Cardiac muscle cell (in vitro differentiated cells and primary cell): ENCODE measurements at regions not wholly inside any gene's neighbourhood (a gene's known extent, or its start where the extent isn't known, plus 50 kb on each side); places are given as distances from the start of the nearest gene placed in this dataset.

Source experiments
- DNase-seq, 2 donors: peaks; one replicate each; pipeline versions ENCODE4 v3.0.0 to v3.0.0-alpha.2; 2010 to 2017; ENCODE audit warnings: low read depth in 1 of 2, low spot score in 1 of 2
- H3K27ac ChIP-seq: fragments of 200-600 bp; sonication (generic); 2 replicates; pipeline ENCODE4 v1.5.1; 2016
- H3K27me3 ChIP-seq: fragments of 200-600 bp; sonication (generic); 2 replicates; pipeline ENCODE4 v1.6.0; 2016; ENCODE audit warnings: control low read depth
- H3K36me3 ChIP-seq: fragments of 200-600 bp; sonication (generic); 2 replicates; pipeline ENCODE4 v1.5.1; 2016; ENCODE audit warnings: control low read depth
- H3K4me1 ChIP-seq: fragments of 200-600 bp; sonication (generic); 2 replicates; pipeline ENCODE4 v1.8.1; 2017; ENCODE audit warnings: low read depth, mild to moderate bottlenecking, mixed run types
- H3K4me3 ChIP-seq: fragments of 200-600 bp; sonication (generic); 2 replicates; pipeline ENCODE4 v1.5.1; 2016; ENCODE audit warnings: mild to moderate bottlenecking
- H3K9me3 ChIP-seq: fragments of 200-600 bp; sonication (generic); 2 replicates; pipeline ENCODE4 v1.5.1; 2017; ENCODE audit warnings: low read depth, mild to moderate bottlenecking, control low read depth
- CTCF ChIP-seq: IDR thresholded peaks from 2 replicates; pipeline ENCODE4 v1.5.1; 2012; ENCODE audit warnings: low read depth, mild to moderate bottlenecking, low read length

DNA sequence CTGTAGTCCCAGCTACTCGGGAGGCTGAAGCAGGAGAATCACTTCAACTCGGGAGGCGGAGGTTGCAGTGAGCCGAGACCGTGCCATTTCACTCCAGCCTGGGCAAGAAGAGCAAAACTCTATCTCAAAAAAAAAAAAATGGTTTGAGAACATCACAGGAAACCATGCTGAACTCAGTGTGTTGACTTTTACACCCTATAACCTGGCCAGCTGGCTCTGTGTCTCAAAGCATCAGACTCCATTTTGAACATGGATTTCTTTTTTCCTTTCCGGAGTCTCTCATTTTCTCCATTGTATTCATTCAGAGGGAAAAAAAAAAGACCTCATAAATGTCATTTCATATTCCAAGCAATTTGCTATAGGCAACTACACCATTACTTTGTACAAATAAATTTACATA lies 63.2 kb upstream of the FOXN3 start:
- no peak for TF ChIP-seq CTCF
- no peaks in the 10 kb centered on the region for H3K36me3 ChIP-seq
- no peaks in the 10 kb centered on the region for H3K9me3 ChIP-seq
- no peak overlapping the region for H3K27ac ChIP-seq
- no peak overlapping the region for H3K4me3 ChIP-seq
- H3K4me1 ChIP-seq = peaks cover 5% of the 10 kb centered on the region
- DNase-seq = no peak
- H3K27me3 ChIP-seq = no peaks in the 10 kb centered on the region

DNA sequence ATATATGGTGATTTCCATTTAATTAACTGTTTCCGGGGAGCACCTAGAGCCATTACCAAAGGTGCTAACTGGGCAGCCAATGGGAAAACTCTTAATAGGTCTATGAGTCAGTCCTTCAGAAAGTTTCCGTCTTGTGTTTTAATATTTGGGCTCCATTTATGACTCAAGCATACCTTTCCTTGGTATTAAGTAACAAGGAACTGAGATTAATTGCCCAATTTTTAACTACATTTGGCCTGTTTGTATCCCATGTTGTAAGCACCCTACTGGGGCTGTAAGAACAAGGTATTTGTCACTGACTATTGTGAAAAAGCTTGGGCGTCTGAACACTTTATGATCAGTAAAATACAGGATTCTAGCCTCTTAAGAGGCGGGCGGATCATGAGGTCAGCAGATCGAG lies 62.8 kb upstream of the FOXN3 start:
- H3K4me3 ChIP-seq = no peak overlapping the region
- DNase-seq = peak in 1 of 2 donors; percentile 42
- TF ChIP-seq CTCF = no peak
- no peak overlapping the region for H3K27ac ChIP-seq
- no peaks in the 10 kb centered on the region for H3K36me3 ChIP-seq
- peaks cover 5% of the 10 kb centered on the region for H3K4me1 ChIP-seq
- no peaks in the 10 kb centered on the region for H3K27me3 ChIP-seq
- no peaks in the 10 kb centered on the region for H3K9me3 ChIP-seq

GRCh38 chr14:89477391-89477790 lies 60.4 kb upstream of the FOXN3 start:
- DNase-seq = no peak
- Histone ChIP-seq H3K36me3 (no peaks in the 10 kb centered on the region), H3K4me3 (no peak overlapping the region), H3K27ac (no peak overlapping the region), H3K27me3 (no peaks in the 10 kb centered on the region), H3K4me1 (peaks cover 5% of the 10 kb centered on the region), H3K9me3 (no peaks in the 10 kb centered on the region)
- TF ChIP-seq CTCF = no peak

DNA sequence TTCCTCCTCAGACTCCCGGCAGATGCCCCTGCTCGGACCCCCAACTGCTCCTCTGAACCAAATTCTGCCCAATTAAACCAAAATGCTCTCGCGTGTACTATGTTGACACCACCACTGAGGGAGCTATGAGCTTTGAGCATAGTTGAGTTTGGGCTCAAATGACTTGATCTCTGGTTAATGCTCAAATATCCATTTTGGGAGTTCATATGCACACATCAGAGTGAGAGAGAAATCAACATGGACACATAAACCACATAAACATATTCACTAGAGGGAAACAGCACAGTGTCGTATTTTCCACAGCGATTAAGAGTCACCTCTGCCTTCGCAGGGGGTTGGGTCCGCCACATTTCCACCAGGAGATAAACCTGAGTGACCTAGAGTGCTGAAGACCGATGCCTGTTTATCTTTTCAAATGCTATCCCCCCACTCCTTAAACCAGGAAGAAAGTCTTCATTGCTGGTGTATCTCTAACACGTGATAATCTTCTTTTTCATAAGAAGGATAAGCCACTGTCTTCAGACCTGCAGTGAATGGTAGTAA lies 59.4 kb upstream of the FOXN3 start:
- H3K9me3 ChIP-seq = no peaks in the 10 kb centered on the region
- no peak for DNase-seq
- no peak for TF ChIP-seq CTCF
- no peaks in the 10 kb centered on the region for H3K27me3 ChIP-seq
- peaks cover 1% of the 10 kb centered on the region for H3K4me1 ChIP-seq
- H3K4me3 ChIP-seq = no peak overlapping the region
- H3K27ac ChIP-seq = no peak overlapping the region
- H3K36me3 ChIP-seq = no peaks in the 10 kb centered on the region

- no peak for DNase-seq
- no peak overlapping the region for H3K27ac ChIP-seq
- H3K27me3 ChIP-seq = no peaks in the 10 kb centered on the region
- no peaks in the 10 kb centered on the region for H3K9me3 ChIP-seq
- no peak overlapping the region for H3K4me3 ChIP-seq
- TF ChIP-seq CTCF = no peak
- H3K4me1 ChIP-seq = no peaks in the 10 kb centered on the region
- H3K36me3 ChIP-seq = no peaks in the 10 kb centered on the region
Observed at GRCh38 chr14:89474464-89474863, 57.4 kb upstream of the FOXN3 start.

GRCh38 chr14:89473989-89474388 lies 57.0 kb upstream of the FOXN3 start:
- Histone ChIP-seq H3K4me1 (no peaks in the 10 kb centered on the region), H3K9me3 (no peaks in the 10 kb centered on the region), H3K27me3 (no peaks in the 10 kb centered on the region), H3K27ac (no peak overlapping the region), H3K4me3 (no peak overlapping the region), H3K36me3 (no peaks in the 10 kb centered on the region)
- no peak for TF ChIP-seq CTCF
- DNase-seq = no peak
